ENCODE measurements at regions not wholly inside any gene's neighbourhood (a gene's known extent, or its start where the extent isn't known, plus 50 kb on each side); places are given as distances from the start of the nearest gene placed in this dataset.
A peak's percentile ranks its signal among the peaks of the same experiment; 100 is the strongest.
"Not testable (repeated sequence)": the region's sequence is repeated elsewhere in the genome, so short reads cannot be mapped to it uniquely, and the experiment has no call there.

GRCh38 chr1:221862971-221863370 lies 121.1 kb upstream of the DUSP10 start:
- no peak for DNase-seq

- no peak for DNase-seq
Measured at GRCh38 chr1:221858818-221859611, 117.1 kb upstream of the DUSP10 start.

- DNase-seq, result not testable (repeated sequence)
Measured at GRCh38 chr1:221857094-221857444, 115.2 kb upstream of the DUSP10 start.

GRCh38 chr1:221856228-221857093 lies 114.6 kb upstream of the DUSP10 start:
- no peak for DNase-seq

- no peak for DNase-seq
Measured at GRCh38 chr1:221855156-221855555, 113.3 kb upstream of the DUSP10 start.

DNA sequence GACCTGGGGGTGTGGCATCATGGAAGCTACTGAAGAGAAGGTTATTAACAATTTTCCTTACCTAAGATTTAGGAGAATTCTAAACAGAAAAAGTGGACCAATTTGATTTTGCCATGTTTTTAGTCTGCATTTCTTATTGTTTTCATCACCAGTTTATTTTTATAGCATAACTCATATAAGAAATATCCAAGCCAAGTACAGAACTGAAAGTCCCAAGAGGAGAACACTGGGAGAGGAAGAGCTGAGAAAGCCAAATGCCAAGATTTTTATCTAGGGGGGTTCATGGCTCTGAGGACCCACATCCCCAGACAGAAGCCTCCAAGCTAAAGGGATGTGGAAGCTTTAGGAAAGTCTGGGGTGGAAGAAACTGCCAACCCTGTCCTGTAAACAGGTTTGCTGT lies 109.4 kb upstream of the DUSP10 start:
- DNase-seq, result no peak

GRCh38 chr1:221850470-221851187 lies 108.7 kb upstream of the DUSP10 start:
- no peak for DNase-seq

- no peak for DNase-seq
Measured at GRCh38 chr1:221849897-221850296, 108.0 kb upstream of the DUSP10 start.

DNA sequence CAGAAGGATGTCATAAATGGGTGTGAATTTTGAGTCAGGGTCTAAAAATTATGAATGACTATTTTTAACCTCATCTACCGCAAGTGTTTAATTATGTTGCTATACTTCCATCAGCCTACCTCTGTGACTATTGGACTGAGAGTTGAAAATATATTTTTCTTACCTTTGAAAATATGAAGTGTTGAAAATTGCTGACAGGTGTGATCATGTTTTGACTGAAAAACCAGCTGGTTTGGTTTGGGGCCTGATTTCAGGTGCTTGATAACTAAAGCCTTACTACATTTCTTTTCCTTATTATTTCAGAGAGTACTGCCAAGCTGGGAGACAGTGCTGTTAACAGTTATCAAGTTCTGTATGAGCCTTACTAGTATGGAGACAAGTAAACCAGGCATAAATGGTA lies 107.2 kb upstream of the DUSP10 start:
- DNase-seq, result no peak

- DNase-seq, result no peak
Measured at GRCh38 chr1:221847676-221848075, 105.8 kb upstream of the DUSP10 start.

DNA sequence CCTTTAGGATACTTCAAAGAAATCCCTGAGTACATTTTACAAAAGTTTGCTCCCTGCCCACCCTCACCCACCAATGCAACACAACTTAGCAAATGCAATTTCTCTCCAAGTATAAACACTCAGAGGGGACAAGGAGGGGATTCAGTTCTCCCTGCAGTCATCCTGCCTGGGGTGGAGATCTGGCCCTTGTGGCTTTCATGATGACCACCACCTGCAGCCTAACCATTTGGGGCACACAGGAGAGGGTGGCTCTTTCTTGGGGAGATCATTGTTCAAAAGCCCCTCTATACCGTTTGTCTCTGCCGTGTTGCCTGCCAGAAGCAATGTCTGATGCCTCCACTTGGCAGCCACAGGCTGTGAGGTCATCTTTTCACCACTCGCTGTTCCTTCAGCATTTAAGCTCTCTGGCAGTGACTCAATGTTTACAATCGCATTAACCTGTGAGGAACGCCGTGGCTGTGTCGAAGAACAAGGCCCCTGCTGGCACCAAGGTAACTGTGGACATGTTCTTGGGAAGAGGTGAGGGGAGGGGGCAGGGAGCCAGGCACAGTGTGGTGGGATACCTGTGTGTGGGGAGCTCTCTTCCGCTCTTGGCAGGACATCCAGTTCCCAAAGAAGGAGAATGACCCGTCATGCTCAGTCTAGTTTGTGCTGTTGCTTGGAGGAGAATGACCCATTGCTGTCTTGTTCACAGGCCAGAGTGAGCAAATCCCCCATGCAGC lies 103.9 kb upstream of the DUSP10 start:
- DNase-seq, result no peak

GRCh38 chr1:221841983-221842335 lies 100.1 kb upstream of the DUSP10 start:
- no peak for DNase-seq

DNA sequence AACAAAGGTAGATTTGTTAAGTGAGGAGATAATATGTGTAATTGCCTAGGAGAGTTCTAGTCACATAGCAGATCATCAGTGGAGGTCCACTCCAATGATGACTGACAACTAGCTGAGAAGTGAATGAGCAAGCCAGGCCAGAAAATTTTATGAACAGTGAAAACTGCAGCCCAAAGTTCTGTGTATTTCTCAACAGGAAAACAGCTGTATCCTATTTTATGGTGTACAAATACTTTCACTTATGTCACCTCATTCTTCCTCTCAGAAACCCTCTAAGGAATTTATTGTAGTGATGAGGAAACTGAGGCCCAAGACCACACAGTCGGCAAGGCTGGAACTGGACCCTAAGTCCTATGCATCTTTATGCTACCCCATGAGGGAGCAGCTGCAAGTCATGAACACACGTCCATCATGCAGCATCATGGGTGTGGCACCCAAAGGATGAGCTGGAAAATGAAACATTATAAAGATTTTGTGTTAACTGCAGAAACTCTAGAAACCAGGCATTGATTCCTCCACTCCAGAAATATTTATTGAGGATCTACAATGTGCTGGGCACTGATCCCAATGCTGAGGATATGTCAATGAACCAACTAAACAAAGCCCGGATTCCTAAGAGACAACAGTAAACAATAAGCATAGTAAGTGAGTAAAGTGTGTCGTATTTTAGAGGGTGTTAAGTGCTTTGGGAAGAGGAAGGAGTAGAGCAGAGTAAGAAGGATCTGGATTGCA lies 99.5 kb upstream of the DUSP10 start:
- DNase-seq, result no peak

- no peak for DNase-seq
Measured at GRCh38 chr1:221840511-221841243, 98.8 kb upstream of the DUSP10 start.

DNA sequence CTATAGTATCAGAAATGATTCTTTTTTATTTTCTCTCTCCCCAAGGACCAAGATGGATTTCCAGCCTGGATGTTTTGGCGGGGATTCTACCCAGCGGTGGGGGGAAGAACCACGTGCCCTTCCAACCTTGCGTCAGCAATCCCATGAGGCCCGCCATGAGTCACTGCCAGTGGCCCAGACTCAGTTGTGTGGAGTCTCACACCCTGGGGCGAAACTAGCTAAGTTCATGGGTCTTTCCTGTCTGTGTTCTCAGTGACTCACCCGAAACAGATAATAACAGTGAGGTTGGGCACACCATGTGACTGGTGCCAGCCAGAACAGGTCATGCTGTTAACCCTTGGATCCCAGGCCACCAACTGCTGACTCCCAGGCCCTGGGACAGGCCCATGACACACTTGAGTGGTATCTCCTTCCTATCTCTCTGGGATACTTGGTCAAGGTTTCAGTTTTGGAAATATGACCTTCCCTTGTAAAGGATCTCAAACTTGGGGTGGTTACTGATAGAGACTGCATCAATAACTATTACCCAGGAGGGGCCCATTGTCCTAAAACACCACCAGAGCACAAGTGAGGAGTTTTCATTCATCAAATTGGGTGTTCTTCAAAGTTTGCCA lies 98.0 kb upstream of the DUSP10 start:
- DNase-seq, result peak; percentile 82

GRCh38 chr1:221839321-221839720 lies 97.4 kb upstream of the DUSP10 start:
- DNase-seq, result no peak

DNA sequence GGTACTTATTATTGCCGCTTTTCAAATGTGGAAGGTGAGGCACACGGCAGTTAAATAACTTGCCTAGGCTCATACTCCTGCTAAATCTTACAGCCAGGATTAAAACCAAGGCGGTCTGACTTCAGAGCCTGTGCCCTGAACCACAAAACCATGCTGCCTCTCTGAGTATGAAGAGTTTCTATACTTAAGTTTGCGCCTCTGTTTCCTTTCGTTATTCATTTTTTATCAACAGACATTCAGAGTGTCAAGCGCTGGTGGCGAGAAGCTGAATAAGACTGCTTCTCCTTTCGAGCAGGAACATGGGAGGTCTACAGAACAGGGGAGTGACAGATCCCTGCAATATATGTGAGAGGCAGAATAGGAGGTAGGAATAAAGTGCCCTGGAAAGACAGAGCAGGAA lies 96.0 kb upstream of the DUSP10 start:
- DNase-seq, result peak; percentile 42

DNA sequence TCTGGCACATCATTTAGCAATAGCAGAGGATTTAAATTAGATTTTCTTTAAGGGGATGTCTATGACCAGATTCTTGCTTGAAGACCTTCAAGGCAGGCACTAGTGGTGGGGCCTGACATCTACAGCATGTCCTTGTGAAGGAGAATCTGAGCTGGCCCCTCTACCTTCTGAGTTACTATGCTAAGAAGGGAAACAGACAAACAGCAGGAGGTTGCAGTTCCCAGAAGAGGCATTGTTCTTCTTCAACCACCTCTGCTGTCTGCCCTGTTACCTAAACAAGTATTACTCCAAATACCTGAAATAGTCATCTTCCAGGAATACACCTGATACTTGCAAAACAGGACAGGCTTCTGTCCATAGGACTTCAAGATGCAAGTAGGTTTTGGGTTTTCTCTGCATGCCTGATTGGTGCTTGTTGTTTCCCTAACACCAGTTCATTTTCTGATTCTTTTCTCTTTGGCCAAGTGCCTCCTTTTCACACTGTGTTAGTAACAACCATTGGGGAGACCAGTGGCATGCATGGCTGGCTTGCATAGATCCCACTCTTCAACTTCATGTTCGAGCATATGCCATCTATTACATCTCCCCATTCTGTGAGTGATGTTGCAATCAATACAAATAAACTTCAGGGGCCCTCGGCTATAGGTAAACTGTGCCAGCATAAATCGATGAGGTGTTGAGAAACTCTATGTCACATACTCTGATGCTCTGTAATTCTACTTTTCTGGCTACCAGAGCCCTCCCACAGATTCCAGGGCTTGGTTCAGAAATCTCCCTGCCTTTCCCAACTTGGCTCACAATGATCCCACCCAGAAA lies 93.0 kb upstream of the DUSP10 start:
- DNase-seq, result no peak

- no peak for DNase-seq
Measured at GRCh38 chr1:221832617-221833016, 90.7 kb upstream of the DUSP10 start.

DNA sequence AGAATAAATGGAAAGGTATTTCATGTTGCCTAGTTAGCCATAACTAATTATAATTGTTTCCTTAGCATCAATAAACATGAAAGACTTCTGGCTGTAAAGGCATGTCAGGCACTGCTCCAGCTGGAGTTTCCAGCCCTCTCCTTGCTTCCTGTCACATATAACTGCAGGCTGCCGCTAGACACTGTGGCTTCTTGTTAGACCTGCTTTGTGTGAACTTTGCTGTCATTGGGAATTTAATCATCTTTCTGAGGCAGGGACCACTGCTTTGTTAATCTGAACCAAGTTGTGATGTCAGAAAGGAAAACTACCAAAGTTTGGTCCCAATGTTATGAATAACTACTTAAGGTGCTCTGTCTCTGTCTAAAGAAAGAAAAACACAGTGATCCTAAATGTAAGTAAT lies 90.3 kb upstream of the DUSP10 start:
- DNase-seq, result no peak

Data from stimulated activated CD8-positive, alpha-beta memory T cell treated with anti-CD3 and anti-CD28 coated beads, Interleukin-4, amount 100 ng/mL, for 48 hours (primary cell).